ENCODE measurements at regions not wholly inside any gene's neighbourhood (a gene's known extent, or its start where the extent isn't known, plus 50 kb on each side); places are given as distances from the start of the nearest gene placed in this dataset.

DNA sequence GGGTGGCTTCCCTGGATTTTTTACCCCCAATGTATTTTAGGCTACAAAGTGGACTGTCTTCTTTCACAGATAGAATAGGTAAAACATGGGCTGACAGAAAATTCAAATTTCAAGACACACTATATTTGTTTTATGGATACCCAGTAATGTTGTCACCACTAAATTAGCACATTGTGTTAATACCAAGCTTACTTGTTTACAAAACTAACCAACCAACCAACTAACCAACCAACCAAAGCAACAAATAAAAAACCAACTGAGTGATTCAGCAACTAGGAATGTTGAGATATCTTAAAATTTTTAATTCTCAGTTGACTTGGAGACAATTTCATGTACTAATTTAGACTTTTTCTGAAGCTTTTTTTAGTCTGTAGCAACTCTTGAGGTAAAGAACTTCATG, 69.3 kb upstream of the CTSC start:
- no peak overlapping the region for H3K4me3 ChIP-seq (ENCODE audit: low read length in 3 of 3)
- no peak overlapping the region for H3K9ac ChIP-seq (ENCODE audit: low read length in 3 of 3)
- no peaks in the 10 kb centered on the region for H3K36me3 ChIP-seq (ENCODE audit: control insufficient read depth in 2 of 3, insufficient read depth in 3 of 3, low read length in 3 of 3)
- FAIRE-seq: no peak
- H3K27ac ChIP-seq (ENCODE audit: low read depth in 2 of 2, low read length in 2 of 2): no peak overlapping the region
- intact Hi-C loops (cut with DNase I): no loop called here
- DNase-seq: no peak
- TF ChIP-seq, protein P1, sequence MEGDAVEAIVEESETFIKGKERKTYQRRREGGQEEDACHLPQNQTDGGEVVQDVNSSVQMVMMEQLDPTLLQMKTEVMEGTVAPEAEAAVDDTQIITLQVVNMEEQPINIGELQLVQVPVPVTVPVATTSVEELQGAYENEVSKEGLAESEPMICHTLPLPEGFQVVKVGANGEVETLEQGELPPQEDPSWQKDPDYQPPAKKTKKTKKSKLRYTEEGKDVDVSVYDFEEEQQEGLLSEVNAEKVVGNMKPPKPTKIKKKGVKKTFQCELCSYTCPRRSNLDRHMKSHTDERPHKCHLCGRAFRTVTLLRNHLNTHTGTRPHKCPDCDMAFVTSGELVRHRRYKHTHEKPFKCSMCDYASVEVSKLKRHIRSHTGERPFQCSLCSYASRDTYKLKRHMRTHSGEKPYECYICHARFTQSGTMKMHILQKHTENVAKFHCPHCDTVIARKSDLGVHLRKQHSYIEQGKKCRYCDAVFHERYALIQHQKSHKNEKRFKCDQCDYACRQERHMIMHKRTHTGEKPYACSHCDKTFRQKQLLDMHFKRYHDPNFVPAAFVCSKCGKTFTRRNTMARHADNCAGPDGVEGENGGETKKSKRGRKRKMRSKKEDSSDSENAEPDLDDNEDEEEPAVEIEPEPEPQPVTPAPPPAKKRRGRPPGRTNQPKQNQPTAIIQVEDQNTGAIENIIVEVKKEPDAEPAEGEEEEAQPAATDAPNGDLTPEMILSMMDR (IDR thresholded peaks at IDR 0.05; ENCODE audit: borderline replicate concordance, extremely low read depth, insufficient read depth): no peak
- peaks cover 0 to 10% (median 2%) of the 10 kb centered on the region in 3 donors for H3K4me1 ChIP-seq (ENCODE audit: control insufficient read depth in 2 of 3, insufficient read depth in 2 of 3, low read depth in 1 of 3, low read length in 3 of 3)
- no peaks in the 10 kb centered on the region for H3K9me3 ChIP-seq (ENCODE audit: control insufficient read depth in 2 of 3, insufficient read depth in 1 of 3, low read length in 3 of 3)
- no peaks in the 10 kb centered on the region for H3K27me3 ChIP-seq (ENCODE audit: control insufficient read depth, insufficient read depth, low read length)

DNA sequence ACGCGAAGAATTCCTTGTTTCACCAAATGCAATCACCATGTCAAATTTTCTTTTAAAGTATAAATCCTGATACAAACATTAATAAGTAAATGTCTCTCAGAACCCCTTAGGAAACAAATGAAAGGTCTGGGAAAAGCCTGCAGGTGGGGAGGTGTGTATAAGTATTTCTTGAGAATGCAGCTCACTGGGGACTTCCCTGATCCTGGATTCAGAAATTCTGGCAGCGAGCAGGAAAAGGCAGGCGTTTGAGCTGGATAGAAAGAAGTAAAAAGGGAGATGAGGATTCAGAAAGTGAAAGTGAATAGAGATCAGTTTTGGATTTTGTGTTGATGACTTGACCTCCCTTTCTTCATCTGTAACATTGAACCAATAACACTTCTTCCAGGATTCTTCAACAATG, 68.3 kb upstream of the CTSC start:
- H3K4me1 ChIP-seq (ENCODE audit: control insufficient read depth in 2 of 3, insufficient read depth in 2 of 3, low read depth in 1 of 3, low read length in 3 of 3): peaks cover 0 to 10% (median 2%) of the 10 kb centered on the region in 3 donors
- intact Hi-C loops (cut with DNase I): no loop called here
- no peak for FAIRE-seq
- H3K9me3 ChIP-seq (ENCODE audit: control insufficient read depth in 2 of 3, insufficient read depth in 1 of 3, low read length in 3 of 3): no peaks in the 10 kb centered on the region
- H3K36me3 ChIP-seq (ENCODE audit: control insufficient read depth in 2 of 3, insufficient read depth in 3 of 3, low read length in 3 of 3): no peaks in the 10 kb centered on the region
- no peak overlapping the region for H3K4me3 ChIP-seq (ENCODE audit: low read length in 3 of 3)
- no peak overlapping the region for H3K27ac ChIP-seq (ENCODE audit: low read depth in 2 of 2, low read length in 2 of 2)
- no peak overlapping the region for H3K9ac ChIP-seq (ENCODE audit: low read length in 3 of 3)
- H3K27me3 ChIP-seq (ENCODE audit: control insufficient read depth, insufficient read depth, low read length): no peaks in the 10 kb centered on the region
- DNase-seq: no peak
- TF ChIP-seq, protein P1 (IDR thresholded peaks at IDR 0.05; ENCODE audit: borderline replicate concordance, extremely low read depth, insufficient read depth): no peak

DNA sequence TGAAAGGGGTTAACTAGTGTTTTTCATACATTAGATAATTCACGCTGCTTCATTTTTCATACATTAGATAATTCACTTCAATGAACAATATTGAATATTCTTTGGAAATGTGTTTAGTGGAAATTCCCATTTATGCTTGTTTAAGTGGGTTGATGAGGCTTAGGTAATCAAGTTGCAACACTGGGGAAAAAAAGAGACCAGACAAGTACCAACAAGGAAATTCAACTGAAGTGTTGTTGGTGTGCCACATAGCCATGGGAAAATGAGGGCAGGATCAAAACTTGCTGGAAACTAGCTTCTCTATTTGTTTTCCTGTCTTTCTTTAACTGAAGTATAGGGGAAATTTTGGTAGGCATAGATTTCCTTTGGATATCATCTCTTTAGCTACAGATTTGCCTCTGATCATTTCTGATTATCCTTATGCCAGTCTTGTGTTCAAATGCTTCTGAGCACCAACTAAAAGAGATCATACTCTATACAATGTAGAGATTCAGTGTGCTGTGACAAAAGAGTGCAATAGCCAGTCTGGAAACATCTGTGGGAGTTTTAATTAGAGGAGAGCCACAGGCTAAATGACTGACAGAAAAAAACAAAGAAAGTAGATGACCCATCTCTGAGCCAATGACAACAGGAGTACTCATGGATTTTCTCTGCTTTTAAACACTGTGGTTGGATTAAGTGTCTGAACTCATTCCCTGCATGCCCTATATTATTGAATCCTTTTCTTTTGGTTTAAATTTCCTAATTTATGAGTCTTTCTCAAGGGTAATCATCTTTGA, 67.6 kb upstream of the CTSC start:
- no peak overlapping the region for H3K27ac ChIP-seq (ENCODE audit: low read depth in 2 of 2, low read length in 2 of 2)
- TF ChIP-seq, protein P1 (IDR thresholded peaks at IDR 0.05; ENCODE audit: borderline replicate concordance, extremely low read depth, insufficient read depth): no peak
- H3K36me3 ChIP-seq (ENCODE audit: control insufficient read depth in 2 of 3, insufficient read depth in 3 of 3, low read length in 3 of 3): no peaks in the 10 kb centered on the region
- intact Hi-C loops (cut with DNase I): no loop called here
- no peaks in the 10 kb centered on the region for H3K9me3 ChIP-seq (ENCODE audit: control insufficient read depth in 2 of 3, insufficient read depth in 1 of 3, low read length in 3 of 3)
- no peak overlapping the region for H3K9ac ChIP-seq (ENCODE audit: low read length in 3 of 3)
- H3K27me3 ChIP-seq (ENCODE audit: control insufficient read depth, insufficient read depth, low read length): no peaks in the 10 kb centered on the region
- FAIRE-seq (no peak), DNase-seq (peak in 2 of 5 donors; percentile 9 to 19)
- no peak overlapping the region for H3K4me3 ChIP-seq (ENCODE audit: low read length in 3 of 3)
- peaks cover 0 to 10% (median 2%) of the 10 kb centered on the region in 3 donors for H3K4me1 ChIP-seq (ENCODE audit: control insufficient read depth in 2 of 3, insufficient read depth in 2 of 3, low read depth in 1 of 3, low read length in 3 of 3)
